ENCODE measurements at regions not wholly inside any gene's neighbourhood (a gene's known extent, or its start where the extent isn't known, plus 50 kb on each side); places are given as distances from the start of the nearest gene placed in this dataset.

GRCh38 chr20:17854307-17854903, 114.2 kb downstream of the SNX5 start:
- no peak overlapping the region for H3K4me3 ChIP-seq (ENCODE audit: low read depth, low read length)

GRCh38 chr20:17852323-17852722, 116.3 kb downstream of the SNX5 start:
- no peak overlapping the region for H3K4me3 ChIP-seq (ENCODE audit: low read depth, low read length)
- TF ChIP-seq CTCF (IDR thresholded peaks at IDR 0.05; ENCODE audit: low read depth, low read length), result no peak

More at GRCh38 chr20:17854307-17854903, 114.2 kb downstream of the SNX5 start:
- TF ChIP-seq CTCF (IDR thresholded peaks at IDR 0.05; ENCODE audit: low read depth, low read length), result no peak

GRCh38 chr20:17850684-17851026, 117.9 kb downstream of the SNX5 start:
- no peak overlapping the region for H3K4me3 ChIP-seq (ENCODE audit: low read depth, low read length)
- TF ChIP-seq CTCF (IDR thresholded peaks at IDR 0.05; ENCODE audit: low read depth, low read length), result no peak

GRCh38 chr20:17849901-17850683, 118.5 kb downstream of the SNX5 start:
- H3K4me3 ChIP-seq (ENCODE audit: low read depth, low read length), result no peak overlapping the region

GRCh38 chr20:17849138-17849900, 119.3 kb downstream of the SNX5 start:
- H3K4me3 ChIP-seq (ENCODE audit: low read depth, low read length), result no peak overlapping the region
- no peak for TF ChIP-seq CTCF (IDR thresholded peaks at IDR 0.05; ENCODE audit: low read depth, low read length)

More at GRCh38 chr20:17849901-17850683, 118.5 kb downstream of the SNX5 start:
- no peak for TF ChIP-seq CTCF (IDR thresholded peaks at IDR 0.05; ENCODE audit: low read depth, low read length)

- H3K4me3 ChIP-seq (ENCODE audit: low read depth, low read length), result no peak overlapping the region
- no peak for TF ChIP-seq CTCF (IDR thresholded peaks at IDR 0.05; ENCODE audit: low read depth, low read length)
These were observed 120.1 kb downstream of the SNX5 start for GRCh38 chr20:17848249-17849048.
